ENCODE measurements at regions not wholly inside any gene's neighbourhood (a gene's known extent, or its start where the extent isn't known, plus 50 kb on each side); places are given as distances from the start of the nearest gene placed in this dataset.
A peak's percentile ranks its signal among the peaks of the same experiment; 100 is the strongest.

DNA sequence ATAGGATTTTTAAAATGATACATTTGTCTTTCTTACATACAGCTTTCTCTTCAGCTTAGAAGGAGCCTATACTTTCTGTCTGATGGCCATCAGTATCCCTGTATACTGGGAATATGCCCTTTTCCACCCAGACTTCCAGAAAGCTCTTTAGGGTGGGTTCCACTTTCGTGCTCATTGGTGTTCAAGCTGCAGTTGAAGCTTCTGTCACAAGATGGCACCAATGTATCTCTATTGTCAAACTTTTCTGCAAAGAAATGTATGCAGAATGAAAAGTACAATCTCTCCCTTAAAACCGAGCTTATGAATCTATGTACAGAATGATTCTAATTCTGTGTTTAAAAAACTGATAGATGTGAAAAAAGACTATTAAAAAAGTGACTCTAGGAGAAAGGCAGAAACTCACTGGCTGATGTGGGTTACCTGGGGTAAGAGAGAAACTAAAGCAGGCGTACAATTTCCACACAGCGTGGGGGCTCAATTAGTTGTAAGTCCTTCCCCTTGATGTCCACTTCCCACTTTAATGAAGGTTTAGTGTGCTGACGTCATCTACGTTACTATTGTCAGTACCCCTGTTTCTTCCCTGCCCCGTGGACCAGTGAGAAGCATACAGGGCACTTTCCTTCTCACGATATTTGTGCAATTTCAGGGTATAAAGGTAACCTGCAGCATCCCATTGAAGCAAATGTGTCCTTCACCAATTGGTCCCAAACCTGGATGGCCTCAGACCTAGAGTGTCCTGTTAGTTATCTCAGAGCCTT is 57.3 kb upstream of the TCEAL2 start:
- H3K27ac Mint-ChIP-seq (ENCODE audit: unreplicated experiment): no peak overlapping the region
- no peaks in the 10 kb centered on the region for H3K27me3 Mint-ChIP-seq (ENCODE audit: low read depth)
- TF ChIP-seq CTCF (conservative IDR thresholded peaks at IDR 0.05): peak; percentile 64
- H3K9me3 Mint-ChIP-seq: no peaks in the 10 kb centered on the region
- H3K4me1 Mint-ChIP-seq: no peaks in the 10 kb centered on the region
- DNase-seq (ENCODE audit: low read depth, low spot score): peak; percentile 14
- H3K36me3 Mint-ChIP-seq (ENCODE audit: low read depth): no peaks in the 10 kb centered on the region
- no peak overlapping the region for H3K4me3 Mint-ChIP-seq

- Mint-ChIP-seq H3K4me3 (no peak overlapping the region), H3K27ac (ENCODE audit: unreplicated experiment) (no peak overlapping the region), H3K4me1 (no peaks in the 10 kb centered on the region), H3K36me3 (ENCODE audit: low read depth) (no peaks in the 10 kb centered on the region), H3K9me3 (peaks cover 9% of the 10 kb centered on the region), H3K27me3 (ENCODE audit: low read depth) (no peaks in the 10 kb centered on the region)
- no peak for TF ChIP-seq CTCF (conservative IDR thresholded peaks at IDR 0.05)
- no peak for DNase-seq (ENCODE audit: low read depth, low spot score)
These were observed 61.9 kb upstream of the TCEAL2 start for GRCh38 chrX:102063445-102064074.

- H3K27me3 Mint-ChIP-seq (ENCODE audit: low read depth): no peaks in the 10 kb centered on the region
- DNase-seq (ENCODE audit: low read depth, low spot score): no peak
- H3K36me3 Mint-ChIP-seq (ENCODE audit: low read depth): peaks cover 3% of the 10 kb centered on the region
- no peak overlapping the region for H3K27ac Mint-ChIP-seq (ENCODE audit: unreplicated experiment)
- peaks cover 11% of the 10 kb centered on the region for H3K9me3 Mint-ChIP-seq
- TF ChIP-seq CTCF (conservative IDR thresholded peaks at IDR 0.05): no peak
- H3K4me1 Mint-ChIP-seq: no peaks in the 10 kb centered on the region
- no peak overlapping the region for H3K4me3 Mint-ChIP-seq
These were observed 81.0 kb upstream of the TCEAL2 start for GRCh38 chrX:102044496-102044895.

DNA sequence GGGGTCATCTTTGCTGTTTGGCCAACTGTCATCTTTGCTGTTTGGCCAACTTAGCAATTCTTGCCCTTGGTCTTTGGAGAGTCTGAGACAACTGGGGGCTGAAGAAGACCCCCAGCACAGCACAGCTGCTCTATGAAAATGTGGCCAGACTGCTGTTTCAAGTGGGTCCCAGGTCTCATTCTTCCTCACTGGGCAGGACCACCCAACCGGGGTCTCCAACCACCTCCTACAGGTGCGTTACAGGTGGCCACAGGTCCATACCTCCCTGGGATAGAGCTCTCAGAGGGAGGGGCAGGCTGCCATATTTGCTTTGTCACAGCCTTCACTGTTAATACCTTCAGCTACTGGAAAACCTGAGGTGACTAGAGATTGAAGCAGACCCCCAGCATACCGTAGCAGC is 82.1 kb upstream of the TCEAL2 start:
- TF ChIP-seq CTCF (conservative IDR thresholded peaks at IDR 0.05): no peak
- Mint-ChIP-seq H3K27me3 (ENCODE audit: low read depth) (no peaks in the 10 kb centered on the region), H3K27ac (ENCODE audit: unreplicated experiment) (no peak overlapping the region), H3K9me3 (peaks cover 16% of the 10 kb centered on the region), H3K4me3 (no peak overlapping the region), H3K36me3 (ENCODE audit: low read depth) (peaks cover 3% of the 10 kb centered on the region), H3K4me1 (no peaks in the 10 kb centered on the region)
- DNase-seq (ENCODE audit: low read depth, low spot score): no peak

DNA sequence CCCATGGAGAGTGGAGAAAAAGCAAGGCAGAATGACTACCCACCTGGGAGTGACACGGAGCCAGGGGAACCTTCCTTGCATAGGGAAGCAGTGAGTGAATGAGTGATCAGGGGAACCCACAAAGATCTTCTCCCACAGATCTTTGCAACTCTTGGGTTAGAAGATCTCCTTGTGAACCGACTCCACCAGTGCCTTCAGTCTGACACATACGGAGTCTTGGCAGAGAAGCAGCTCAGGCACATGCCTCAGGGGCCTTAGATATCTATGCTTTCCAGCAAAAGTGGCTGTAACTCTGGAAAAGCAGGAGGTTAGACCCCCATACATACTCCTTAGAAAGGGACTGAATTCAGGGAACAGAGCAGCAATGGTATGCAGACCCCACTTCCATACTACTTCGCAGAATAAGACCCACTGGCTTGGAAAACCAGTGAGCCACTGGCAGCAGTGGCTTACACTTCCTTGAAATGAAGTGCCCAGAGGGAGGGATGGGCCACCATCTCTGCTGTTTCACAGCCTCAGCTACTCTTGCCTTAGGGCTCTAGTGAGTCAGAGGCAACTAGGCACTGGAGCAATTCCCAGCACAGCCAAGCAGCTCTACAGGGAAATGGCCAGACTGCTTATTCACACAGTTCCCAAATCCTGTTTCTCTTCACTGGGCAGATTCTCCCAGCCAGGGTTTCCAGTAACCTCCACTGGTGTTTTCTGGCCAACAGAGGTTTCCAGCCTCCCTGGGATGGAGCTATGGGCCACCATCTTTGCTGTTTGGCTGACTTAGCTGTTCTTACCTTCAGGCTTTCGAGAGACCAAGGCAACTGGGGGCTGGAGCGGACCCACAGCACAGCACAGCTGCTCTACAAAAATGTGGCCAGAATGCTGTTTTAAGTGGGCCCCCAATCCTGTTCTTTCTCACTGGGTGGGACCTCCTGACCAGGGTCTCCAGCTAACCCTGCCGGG is 82.8 kb upstream of the TCEAL2 start:
- H3K27ac Mint-ChIP-seq (ENCODE audit: unreplicated experiment): no peak overlapping the region
- peaks cover 19% of the 10 kb centered on the region for H3K9me3 Mint-ChIP-seq
- H3K4me3 Mint-ChIP-seq: no peak overlapping the region
- H3K4me1 Mint-ChIP-seq: no peaks in the 10 kb centered on the region
- H3K36me3 Mint-ChIP-seq (ENCODE audit: low read depth): peaks cover 3% of the 10 kb centered on the region
- no peak for TF ChIP-seq CTCF (conservative IDR thresholded peaks at IDR 0.05)
- no peaks in the 10 kb centered on the region for H3K27me3 Mint-ChIP-seq (ENCODE audit: low read depth)
- no peak for DNase-seq (ENCODE audit: low read depth, low spot score)

Data from neural crest cell (in vitro differentiated cells).